ENCODE measurements at regions not wholly inside any gene's neighbourhood (a gene's known extent, or its start where the extent isn't known, plus 50 kb on each side); places are given as distances from the start of the nearest gene placed in this dataset.

GRCh38 chr2:155391613-155392130, 693.2 kb downstream of the KCNJ3 start:
- TF ChIP-seq, protein P1, sequence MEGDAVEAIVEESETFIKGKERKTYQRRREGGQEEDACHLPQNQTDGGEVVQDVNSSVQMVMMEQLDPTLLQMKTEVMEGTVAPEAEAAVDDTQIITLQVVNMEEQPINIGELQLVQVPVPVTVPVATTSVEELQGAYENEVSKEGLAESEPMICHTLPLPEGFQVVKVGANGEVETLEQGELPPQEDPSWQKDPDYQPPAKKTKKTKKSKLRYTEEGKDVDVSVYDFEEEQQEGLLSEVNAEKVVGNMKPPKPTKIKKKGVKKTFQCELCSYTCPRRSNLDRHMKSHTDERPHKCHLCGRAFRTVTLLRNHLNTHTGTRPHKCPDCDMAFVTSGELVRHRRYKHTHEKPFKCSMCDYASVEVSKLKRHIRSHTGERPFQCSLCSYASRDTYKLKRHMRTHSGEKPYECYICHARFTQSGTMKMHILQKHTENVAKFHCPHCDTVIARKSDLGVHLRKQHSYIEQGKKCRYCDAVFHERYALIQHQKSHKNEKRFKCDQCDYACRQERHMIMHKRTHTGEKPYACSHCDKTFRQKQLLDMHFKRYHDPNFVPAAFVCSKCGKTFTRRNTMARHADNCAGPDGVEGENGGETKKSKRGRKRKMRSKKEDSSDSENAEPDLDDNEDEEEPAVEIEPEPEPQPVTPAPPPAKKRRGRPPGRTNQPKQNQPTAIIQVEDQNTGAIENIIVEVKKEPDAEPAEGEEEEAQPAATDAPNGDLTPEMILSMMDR (IDR thresholded peaks at IDR 0.05; ENCODE audit: low read depth, low read length, poor library complexity, severe bottlenecking): no peak
- TF ChIP-seq EZH2phosphoT487 (IDR thresholded peaks at IDR 0.05; ENCODE audit: borderline replicate concordance, low read length): no peak

Measured in DOHH2 (cell line).